HG02852 (cell line): ENCODE measurements at regions not wholly inside any gene's neighbourhood (a gene's known extent, or its start where the extent isn't known, plus 50 kb on each side); places are given as distances from the start of the nearest gene placed in this dataset.
"Not testable (repeated sequence)": the region's sequence is repeated elsewhere in the genome, so short reads cannot be mapped to it uniquely, and the experiment has no call there.

ENCODE experiments used
- ATAC-seq: cut with Tn5 transposase; IDR thresholded peaks from one replicate; pipeline ENCODE4 v1.9.1; 2021; ENCODE audit warnings: mild to moderate bottlenecking, moderate library complexity; ENCODE audit not compliant: unreplicated experiment

DNA sequence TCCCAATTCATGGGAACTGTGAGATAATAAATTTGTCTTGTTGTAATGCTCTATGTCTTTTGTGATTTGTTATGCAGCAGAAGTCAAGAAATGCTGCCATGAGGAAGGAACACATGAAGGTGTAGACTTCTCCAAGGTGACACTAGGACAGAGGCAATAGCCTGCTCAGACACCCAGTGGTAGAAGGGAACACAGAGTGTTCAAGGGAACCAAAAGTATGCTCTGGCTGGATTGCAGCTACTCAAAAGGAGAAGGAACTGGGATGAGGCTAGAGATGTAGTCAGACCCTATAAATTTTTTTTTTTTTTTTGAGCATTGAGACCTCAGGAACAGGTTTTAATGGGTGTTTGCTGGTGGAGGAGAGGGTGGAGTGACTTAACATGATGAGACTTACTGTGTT, 232.5 kb downstream of the PARP8 start:
- ATAC-seq: no peak

DNA sequence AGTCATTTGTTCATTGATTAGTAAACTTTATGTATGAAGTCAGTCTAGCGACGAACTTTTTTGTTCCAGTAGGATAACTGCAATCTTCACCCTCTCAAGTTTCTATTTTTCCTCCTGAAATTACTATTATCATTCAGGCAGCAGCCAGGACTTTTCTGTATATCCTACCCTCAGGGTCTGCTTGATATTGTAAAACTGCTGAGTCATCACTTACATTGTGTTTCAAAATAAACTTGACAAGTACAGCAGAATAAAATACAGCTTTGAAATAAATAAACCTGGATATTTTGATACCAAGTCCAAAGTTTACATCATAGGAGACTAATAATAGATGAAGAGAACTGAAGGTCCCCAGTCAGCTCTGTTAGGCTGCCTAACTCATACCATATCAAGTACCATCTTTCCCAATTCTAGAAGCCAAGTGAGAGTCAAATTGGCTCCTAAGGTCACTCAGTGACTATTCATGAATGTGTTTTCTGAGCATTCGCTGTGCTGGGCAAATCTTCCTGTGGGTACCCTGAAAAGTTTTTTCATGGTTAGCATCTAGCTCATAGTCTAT, 234.6 kb downstream of the PARP8 start:
- no peak for ATAC-seq

DNA sequence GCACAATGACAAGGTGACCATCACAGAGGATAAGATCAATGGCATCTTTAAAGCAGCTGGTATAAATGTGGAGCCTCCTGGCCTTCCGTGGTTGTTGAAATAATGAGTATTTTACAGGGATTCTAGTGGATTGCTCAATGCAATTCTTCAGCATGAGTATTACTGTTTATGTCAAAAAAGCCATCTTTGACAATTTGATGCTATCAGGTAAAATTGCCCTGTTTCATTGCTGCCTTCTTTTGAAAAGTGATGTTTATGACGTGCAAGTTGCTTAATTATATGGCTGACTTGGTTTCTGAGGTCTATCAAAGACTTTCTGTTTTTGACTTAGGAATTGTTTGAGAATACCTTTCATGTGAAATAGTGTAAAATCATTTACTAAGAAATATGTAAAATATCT, 237.2 kb downstream of the PARP8 start:
- no peak for ATAC-seq

DNA sequence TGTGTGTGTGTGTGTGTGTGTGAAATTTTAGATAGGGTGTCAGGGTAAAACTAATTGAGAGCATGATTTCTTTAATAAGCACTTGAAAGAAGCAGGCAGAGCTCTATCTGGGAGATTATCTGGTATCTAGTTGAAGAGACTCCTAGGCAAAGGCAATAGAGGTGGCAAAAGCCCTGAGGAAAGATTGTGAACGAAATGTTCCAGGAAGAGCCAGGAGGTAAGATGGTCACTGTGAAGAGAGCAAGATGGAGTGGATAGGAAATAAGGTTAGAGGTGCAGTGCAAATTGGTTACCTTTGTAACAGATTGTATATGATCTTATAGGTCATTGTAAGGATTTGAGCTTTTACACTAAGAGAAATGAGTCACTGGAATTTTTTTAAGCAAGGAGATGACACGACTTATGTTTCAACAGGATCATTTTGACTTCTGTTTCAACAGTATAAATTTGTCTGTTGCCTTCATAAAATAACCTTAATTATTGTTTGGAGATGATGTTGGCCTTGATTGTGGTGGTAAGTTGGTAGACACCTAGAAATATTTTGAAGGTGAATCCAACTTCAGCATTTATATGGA, 239.6 kb downstream of the PARP8 start:
- no peak for ATAC-seq

DNA sequence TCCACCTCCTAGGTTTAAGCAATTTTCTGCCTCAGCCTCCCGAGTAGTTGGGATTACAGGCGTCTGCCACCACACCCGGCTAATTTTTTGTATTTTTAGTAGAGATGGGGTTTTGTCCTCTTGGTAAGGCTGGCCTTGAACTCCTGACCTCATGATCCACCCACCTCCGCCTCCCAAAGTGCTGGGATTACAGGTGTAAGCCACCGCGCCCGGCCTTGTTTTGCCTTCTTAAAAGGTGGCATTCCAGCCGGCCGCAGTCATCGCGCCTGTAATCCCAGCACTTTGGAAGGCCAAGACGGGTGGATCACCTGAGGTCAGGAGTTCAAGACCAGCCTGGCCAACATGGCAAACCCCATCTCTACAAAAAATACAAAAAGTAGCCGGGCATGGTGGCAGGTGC, 253.7 kb downstream of the PARP8 start:
- ATAC-seq: not testable (repeated sequence)

DNA sequence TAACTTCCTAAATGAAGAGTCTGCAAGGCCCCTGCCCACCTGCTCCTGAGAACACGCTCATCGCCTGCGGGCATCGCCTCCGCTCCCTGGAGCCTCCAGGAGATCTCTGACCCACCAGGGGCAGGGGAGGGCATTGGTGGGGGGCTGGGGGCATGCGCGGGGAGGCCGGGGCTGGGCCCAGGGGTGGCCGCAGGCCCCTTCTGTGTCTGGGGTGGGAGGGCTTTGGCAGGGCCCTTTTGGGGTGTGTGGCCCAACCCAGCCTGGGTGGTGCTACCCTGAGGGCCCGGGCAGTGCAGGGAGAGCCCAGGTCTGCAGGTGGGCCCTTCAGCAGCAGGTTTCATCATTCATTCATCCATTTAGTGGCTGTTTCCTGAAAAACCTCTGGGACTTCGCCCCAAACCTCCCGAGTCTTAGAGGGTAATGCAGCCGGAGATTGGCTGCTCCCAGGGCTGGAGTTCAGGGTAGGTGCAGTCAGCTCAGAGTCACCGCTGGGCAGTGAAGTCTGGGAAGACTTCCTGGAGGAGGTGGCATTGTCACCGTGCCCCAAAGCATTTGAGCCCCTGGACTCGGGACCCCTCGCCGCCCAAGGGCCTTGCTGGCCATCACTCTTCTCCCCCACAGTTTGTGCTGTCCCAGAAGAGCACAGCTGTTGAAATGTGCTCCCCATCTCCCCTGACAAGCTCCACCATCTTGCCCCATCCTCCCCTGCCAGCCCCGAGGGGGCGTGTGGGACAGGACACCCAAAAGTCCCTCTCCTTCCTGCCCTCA, 255.1 kb downstream of the PARP8 start:
- no peak for ATAC-seq

DNA sequence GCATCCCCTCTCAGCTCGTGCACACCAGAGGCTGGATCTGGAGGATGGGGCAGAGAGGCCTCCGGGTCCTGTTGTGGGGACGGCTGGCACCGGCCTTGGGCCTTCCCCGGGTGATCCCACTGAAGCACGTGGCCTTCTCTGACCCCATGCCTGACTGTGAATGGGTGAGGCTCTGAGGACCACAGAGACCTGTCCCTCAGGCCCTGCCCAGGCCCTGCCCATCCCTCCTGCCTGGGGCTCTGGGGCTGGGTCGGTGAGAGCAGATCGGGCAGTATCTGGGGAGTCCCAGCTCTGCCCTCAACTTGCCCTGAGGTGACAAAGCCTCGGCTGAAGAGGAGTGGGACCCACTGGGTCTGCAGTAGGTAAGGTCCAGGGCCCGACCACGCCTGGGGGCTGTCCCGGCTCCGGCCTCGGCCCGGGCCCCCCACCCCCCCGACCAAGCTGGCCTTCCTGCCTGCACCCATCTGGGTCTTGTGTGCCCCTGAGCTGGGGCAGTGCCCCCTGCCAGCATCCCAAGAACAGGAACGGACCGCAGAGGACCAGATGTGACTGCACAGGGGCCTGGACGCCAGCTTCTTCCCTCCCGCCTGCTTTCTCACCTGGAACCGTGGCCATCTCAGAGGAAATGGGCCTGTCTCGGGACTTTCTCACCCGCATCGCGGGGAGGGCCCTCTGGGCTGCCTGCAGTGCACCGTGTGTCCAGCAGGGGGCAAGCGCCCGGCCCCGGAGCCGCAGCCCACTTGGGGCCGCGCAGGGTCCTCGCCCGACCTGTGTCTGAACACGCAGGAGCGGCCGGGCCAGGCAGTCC, 255.9 kb downstream of the PARP8 start:
- peak; percentile 91 for ATAC-seq

DNA sequence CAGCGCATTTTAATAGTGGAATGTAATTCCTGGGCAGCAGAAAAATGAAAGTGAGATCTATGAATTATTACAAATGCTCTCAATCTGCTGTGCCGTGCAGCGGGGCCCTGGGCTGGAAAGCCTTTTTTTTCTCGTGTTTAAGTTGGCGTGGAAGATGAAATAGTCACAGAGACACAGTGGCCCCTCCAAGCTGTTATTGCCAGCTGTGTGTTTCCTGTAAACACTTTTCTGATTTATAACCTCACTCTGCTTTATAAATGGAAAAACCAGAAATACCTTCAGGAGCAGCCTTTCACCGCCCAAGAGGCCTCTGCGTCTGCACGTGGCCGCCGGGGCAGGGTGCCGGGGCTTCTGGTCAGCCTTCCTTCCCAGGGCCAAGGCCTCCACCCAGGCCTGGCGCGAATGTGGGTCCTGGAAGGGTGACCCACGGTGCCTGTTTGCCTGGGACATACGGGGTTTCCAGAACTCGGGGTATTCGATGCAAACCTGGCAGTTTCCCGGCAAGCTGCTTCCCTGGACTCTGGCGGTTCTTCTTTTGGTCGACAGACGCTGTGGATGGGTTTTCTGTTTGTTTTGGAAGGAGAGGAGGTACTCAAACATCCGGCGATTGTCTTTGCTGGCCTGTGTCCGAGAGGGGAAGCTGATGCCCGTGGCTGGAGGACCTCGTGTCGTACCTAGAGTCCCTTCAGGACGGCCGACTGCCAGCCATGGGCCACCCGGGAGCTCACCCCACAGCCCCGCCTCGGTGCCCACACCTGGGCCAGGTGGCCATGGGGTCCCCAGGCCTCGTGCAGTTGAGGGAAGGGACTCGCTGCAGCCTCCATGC, 256.7 kb downstream of the PARP8 start:
- ATAC-seq: no peak

DNA sequence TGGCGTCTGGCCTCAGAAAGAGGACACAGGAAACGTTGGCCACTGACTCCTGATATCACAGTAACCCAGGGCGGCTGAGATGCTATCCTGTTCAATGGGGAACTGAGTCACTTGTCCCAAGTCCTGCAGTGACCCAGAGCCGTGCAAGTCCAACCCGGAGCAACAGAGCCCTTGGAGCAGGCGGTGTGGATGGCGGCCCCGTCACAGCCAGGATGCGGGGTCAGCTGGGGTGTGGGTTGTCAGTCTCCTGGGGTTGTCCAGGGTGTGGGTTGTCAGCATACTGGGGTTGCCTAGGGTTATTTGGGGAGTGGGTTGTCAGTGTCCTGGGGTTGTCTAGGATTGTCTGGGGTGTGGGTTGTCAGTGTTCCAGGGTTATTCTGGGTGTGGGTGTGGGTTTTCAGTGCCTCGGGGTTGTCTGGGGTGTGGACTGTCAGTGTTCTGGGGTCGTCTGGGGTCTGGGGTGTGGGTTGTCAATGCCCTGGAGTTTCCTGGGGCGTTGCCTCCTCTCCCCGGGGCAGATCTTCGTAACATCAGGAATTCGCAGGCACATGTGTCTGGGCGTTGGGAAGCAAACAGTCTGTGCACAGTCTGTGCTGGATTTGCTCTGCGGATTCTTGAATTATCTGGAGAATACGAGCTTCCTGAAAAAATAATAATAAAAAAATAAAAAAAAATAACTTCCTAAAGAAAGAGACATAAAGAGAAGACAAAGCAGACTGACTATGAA, 257.5 kb downstream of the PARP8 start:
- ATAC-seq: no peak

DNA sequence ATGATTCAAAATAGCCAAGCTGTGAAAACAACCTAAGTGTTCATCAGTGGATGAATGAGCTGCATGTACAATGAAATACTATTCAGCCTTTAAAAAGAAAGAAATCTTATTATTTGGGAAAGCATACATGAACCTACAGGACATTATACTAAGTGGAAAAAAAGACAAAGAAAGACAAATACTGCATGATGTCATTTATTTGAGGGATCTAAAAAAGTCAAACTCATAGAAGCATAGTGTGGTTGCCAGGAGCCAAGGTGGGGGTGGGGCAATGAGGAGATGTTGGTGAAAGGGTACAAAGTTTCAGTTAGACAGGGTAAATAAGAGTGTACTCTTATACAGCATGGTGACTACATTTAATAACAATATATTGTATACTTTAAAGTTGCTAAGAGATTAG, 261.5 kb downstream of the PARP8 start:
- ATAC-seq: no peak

DNA sequence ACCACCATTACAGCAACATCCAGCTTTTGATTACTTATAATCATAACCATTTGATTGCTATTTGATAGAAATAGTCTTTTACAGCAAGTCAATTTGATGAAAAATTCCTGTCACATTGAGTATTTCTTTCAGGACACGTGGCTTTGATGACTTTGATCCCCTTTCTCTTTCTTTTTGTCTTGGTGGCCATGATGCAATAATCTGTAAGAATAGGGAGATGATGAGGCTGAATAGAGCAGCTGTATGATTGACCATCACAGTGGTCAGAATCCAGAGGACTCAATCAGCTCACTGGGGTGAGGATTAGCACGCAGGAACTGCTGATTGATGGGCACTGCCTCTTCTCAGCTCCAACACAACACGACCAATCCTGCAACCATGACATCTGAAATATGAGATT, 262.7 kb downstream of the PARP8 start:
- no peak for ATAC-seq

DNA sequence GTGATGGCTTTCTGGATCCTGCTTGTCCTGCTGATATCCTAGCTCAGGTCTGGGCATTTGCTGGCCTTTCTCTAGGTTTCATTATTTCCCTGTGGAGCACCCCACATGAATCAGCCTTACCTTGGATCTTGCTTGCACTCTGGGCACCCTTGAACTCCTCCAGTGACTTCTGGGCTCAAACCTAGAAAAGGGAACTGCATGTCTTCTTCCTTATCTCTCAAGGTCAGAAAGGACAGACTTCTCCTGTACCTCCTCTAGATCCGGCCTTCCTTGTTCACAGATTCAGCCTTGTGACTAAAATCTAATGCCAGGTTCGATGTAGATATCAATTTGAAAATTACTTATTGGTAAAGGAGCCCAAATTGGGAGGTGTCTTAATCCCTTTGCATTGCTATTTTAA, 267.9 kb downstream of the PARP8 start:
- no peak for ATAC-seq

DNA sequence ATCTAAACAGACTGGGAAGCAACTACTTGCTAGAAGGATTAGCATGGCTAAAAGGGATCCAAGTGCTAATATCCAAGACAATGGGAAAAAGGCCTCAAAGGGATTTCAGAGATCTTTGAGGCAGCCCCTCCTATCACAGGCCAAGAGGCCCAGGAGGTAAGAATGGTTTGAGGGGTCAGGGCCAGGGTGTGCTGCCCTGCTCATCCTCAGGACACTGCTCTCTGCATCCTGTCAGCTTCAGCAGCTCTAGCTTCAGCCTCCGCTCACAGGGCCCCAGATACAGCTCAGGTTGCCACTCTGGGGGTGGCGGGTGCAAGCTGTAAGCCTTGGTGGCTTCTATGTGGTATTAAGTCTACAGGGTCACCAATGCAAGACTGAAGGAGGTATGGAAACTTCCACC, 278.7 kb downstream of the PARP8 start:
- no peak for ATAC-seq

DNA sequence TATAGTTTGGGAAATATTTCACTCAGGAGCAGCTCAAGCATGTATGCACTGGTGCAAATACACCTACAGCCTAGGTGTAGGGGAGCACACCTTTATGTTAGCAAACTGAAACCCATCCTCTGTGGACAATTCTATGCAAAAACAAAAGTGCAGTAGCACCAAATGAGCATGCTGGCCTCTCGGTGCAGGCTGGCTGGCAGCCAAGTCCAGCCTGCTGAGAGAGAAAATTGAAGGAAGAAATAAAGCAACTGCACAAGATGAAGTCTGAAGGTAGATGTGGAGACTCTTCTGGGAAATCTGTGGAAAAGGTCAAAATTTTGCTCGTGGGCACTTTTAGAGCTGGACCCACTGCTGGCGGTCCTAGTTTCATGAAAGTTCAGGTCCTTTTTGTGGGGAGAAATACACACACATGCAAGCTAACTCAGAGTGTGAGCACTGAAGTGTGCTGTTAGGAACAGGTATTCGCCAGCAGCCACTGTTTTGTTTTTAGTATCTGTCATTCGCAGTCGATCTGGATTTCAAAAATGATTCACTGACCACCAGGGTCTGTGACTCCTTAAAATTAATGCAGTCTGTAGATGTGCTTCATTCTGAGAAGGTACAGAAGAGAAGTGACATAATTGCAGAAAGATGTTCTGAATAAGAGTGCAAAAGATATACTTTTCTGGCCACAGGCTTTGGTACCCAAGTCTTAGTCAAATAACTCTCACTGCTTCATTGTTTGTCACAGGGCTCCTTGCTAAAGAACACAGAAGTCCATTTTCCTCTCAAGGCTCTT, 281.7 kb downstream of the PARP8 start:
- ATAC-seq: no peak

DNA sequence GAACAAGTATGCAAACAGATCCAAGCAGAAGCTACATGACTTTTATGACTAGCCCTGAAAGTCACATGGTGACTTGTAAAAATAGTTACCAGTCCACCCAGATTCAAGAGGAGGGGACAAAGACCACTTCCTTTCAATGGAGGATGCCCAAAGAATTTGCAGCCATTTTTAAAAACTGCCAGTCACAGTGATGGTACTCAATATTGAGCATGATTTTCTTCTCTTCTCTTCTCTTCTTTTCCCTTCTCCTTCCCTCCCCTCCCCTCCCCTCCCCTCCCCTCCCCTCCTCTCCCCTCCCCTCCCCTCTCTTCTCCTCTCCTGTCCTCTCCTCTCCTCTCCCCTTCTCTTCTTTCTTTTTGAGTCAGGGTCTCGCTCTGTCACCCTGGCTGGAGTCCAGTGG, 286.9 kb downstream of the PARP8 start:
- no peak for ATAC-seq

DNA sequence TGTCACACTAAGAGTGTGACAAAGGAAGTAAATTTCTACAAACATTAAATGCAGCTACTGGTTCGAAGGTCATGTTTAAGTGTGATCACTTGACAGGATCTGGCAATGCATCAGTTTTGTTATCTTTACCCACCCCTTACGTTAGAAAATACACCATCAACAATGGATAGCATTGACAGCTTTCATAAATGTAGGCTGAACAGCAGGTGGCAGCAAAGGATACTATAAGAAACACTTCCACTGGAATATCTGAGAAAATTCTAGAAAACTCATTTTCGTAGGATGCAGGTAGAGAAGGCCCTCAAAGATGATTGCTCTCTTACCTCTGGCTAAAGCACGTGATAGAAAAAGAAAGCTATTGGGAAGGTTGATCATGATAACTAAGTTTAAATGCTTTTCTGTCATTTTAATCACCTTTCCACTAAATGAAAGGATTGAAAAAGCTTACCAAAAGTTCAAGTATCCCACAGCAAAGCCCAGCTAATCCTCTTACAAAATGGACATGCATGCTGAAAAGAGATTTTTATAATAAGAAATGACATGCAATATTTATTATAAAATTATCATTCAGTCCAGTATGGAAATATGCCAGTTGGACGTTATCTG, 292.5 kb downstream of the PARP8 start:
- no peak for ATAC-seq

DNA sequence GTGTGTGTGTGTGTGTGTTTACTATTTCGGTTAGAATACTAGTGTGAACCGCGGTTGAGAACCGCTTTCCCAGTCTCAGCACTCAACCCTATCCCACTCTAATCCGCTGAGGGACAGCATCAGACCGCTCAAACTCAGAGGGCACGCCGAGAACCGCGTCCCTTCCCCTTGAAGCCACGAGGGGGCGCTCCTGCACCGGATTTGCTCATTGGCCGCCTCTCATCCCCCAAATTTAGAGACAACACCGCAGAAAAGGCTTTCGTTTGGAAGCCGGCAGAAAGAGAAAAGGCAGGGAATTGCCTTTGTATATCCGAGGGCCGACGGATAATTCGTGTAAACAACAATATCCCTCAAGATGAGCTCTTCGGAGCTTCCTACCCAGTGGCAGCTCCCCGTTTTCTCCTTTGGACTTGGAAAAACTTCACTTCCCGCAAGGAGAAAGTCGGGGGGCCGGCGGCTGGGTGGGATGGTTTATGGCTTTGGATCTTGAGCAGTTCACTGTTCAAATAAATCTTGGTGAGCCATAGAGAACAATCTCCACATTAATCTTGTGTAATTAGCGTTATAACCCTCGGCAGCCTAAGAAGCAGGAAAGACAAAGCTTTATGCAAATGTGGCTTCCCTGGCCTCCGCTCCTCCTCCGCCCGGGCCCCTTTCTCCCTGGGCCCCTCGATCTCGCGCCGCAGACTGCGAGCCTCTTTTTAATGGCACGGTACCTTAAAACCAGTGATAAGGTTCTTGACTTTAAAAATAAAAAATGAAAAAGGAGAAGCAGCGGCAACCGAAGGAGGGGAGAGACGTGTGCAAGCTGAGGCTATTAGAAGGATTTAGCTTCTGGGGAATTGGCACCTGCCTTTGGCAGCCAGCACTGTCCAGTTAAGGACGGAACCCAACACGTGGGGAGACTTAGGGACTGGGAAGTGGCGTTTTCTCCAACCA, 296.8 kb downstream of the PARP8 start:
- ATAC-seq: peak; percentile 90
